ENCODE measurements at regions not wholly inside any gene's neighbourhood (a gene's known extent, or its start where the extent isn't known, plus 50 kb on each side); places are given as distances from the start of the nearest gene placed in this dataset.
A peak's percentile ranks its signal among the peaks of the same experiment; 100 is the strongest.

GRCh38 chr10:53025172-53025711 lies 252.7 kb upstream of the MBL2 start:
- POLR2A ChIA-PET (ENCODE audit: unreplicated experiment): interaction anchor here (0.6 kb wide), 1 partner anchor 58 kb away, joined by 4 read pairs; no protein-coding TSS in a partner anchor
- no peak for TF ChIP-seq CTCF (conservative IDR thresholded peaks at IDR 0.05)
- peak overlapping the region; percentile 52 for H3K4me2 ChIP-seq

GRCh38 chr10:53023411-53023810 lies 250.8 kb upstream of the MBL2 start:
- DNase-seq: peak; percentile 33 to 70
- H3F3A ChIP-seq (ENCODE audit: insufficient read depth, low read depth): 0 out of 2 replicates have a peak, but pooled peaks cover 4% of the 10 kb centered on the region
- ChIA-PET CTCF (no interaction called here), POLR2A (ENCODE audit: unreplicated experiment) (no interaction called here)
- no peaks in the 10 kb centered on the region for H3K27me3 ChIP-seq (ENCODE audit: insufficient read depth, low read depth)
- intact Hi-C loops (cut with micrococcal nuclease; ENCODE audit: unreplicated experiment): no loop called here
- H3K4me2 ChIP-seq: peak overlapping the region; percentile 19
- TF ChIP-seq EZH2 (IDR thresholded peaks at IDR 0.05; ENCODE audit: low read depth) (no peak), CTCF (conservative IDR thresholded peaks at IDR 0.05) (no peak)
- no peaks in the 10 kb centered on the region for H3K36me3 ChIP-seq (ENCODE audit: low read depth)
- peaks cover 19% of the 10 kb centered on the region for H3K4me1 ChIP-seq (replicated peaks; ENCODE audit: insufficient read depth)
- no peaks in the 10 kb centered on the region for H4K20me1 ChIP-seq (ENCODE audit: insufficient read depth)
- H3K79me2 ChIP-seq (ENCODE audit: low read depth): no peaks in the 10 kb centered on the region
- no TSS peak for BruUV-seq (replicated peaks)
- no peaks in the 10 kb centered on the region for H3K9me3 ChIP-seq (ENCODE audit: insufficient read depth, low read depth)
- H2AFZ ChIP-seq: no peak overlapping the region
- no peaks in the 10 kb centered on the region for H3K9me2 ChIP-seq (ENCODE audit: insufficient read depth)
- H3K4me3 ChIP-seq: no peak overlapping the region
- H3K27ac ChIP-seq: no peak overlapping the region

More at GRCh38 chr10:53025172-53025711, 252.7 kb upstream of the MBL2 start:
- Histone ChIP-seq H3F3A (ENCODE audit: insufficient read depth, low read depth) (peaks cover 13% of the 10 kb centered on the region; the same call in 1 of the 2 replicates), H3K4me1 (replicated peaks; ENCODE audit: insufficient read depth) (peaks cover 30% of the 10 kb centered on the region), H3K9me2 (ENCODE audit: insufficient read depth) (no peaks in the 10 kb centered on the region), H3K9me3 (ENCODE audit: insufficient read depth, low read depth) (no peaks in the 10 kb centered on the region), H3K4me3 (peak overlapping the region; percentile 40; the same call in 1 of the 2 replicates), H3K79me2 (ENCODE audit: low read depth) (no peaks in the 10 kb centered on the region), H2AFZ (0 out of 2 replicates have a peak overlapping the region, but pooled peaks have one; percentile 58), H3K27ac (peak overlapping the region; percentile 51), H3K27me3 (ENCODE audit: insufficient read depth, low read depth) (no peaks in the 10 kb centered on the region), H4K20me1 (ENCODE audit: insufficient read depth) (no peaks in the 10 kb centered on the region), H3K36me3 (ENCODE audit: low read depth) (no peaks in the 10 kb centered on the region)
- DNase-seq: peak; percentile 29 to 49
- CTCF ChIA-PET: interaction anchor here (0.5 kb wide), 1 partner anchor 17 kb away, joined by 8 read pairs; no protein-coding TSS in a partner anchor
- BruUV-seq (replicated peaks): no TSS peak
- intact Hi-C loops (cut with micrococcal nuclease; ENCODE audit: unreplicated experiment): loop anchor here (5.0 kb wide), 1 partner anchor 232 kb away; no protein-coding TSS in a partner anchor

- ChIA-PET POLR2A (ENCODE audit: unreplicated experiment) (no interaction called here), CTCF (no interaction called here)
- Histone ChIP-seq H3K79me2 (ENCODE audit: low read depth) (no peaks in the 10 kb centered on the region), H3K4me3 (no peak overlapping the region), H3K4me2 (peak overlapping the region; percentile 19; the same call in 1 of the 2 replicates), H3F3A (ENCODE audit: insufficient read depth, low read depth) (0 out of 2 replicates have a peak, but pooled peaks cover 4% of the 10 kb centered on the region), H4K20me1 (ENCODE audit: insufficient read depth) (no peaks in the 10 kb centered on the region), H3K4me1 (replicated peaks; ENCODE audit: insufficient read depth) (peaks cover 19% of the 10 kb centered on the region), H3K27ac (no peak overlapping the region), H3K36me3 (ENCODE audit: low read depth) (no peaks in the 10 kb centered on the region), H3K9me2 (ENCODE audit: insufficient read depth) (no peaks in the 10 kb centered on the region), H3K27me3 (ENCODE audit: insufficient read depth, low read depth) (no peaks in the 10 kb centered on the region), H2AFZ (no peak overlapping the region), H3K9me3 (ENCODE audit: insufficient read depth, low read depth) (no peaks in the 10 kb centered on the region)
- no peak for TF ChIP-seq EZH2 (IDR thresholded peaks at IDR 0.05; ENCODE audit: low read depth)
- no peak for TF ChIP-seq CTCF (conservative IDR thresholded peaks at IDR 0.05)
- no TSS peak for BruUV-seq (replicated peaks)
- no peak for DNase-seq
- intact Hi-C loops (cut with micrococcal nuclease; ENCODE audit: unreplicated experiment): no loop called here
Measured at GRCh38 chr10:53022611-53023088, 250.1 kb upstream of the MBL2 start.
